Activated T-cell treated with anti-CD3 and anti-CD28 coated beads for 48 hours (primary cell): ENCODE measurements at regions not wholly inside any gene's neighbourhood (a gene's known extent, or its start where the extent isn't known, plus 50 kb on each side); places are given as distances from the start of the nearest gene placed in this dataset.

Experiments
- DNase-seq: peaks from one replicate; pipeline ENCODE4 v3.0.0-alpha.2; 2020; ENCODE audit warnings: low read depth

DNA sequence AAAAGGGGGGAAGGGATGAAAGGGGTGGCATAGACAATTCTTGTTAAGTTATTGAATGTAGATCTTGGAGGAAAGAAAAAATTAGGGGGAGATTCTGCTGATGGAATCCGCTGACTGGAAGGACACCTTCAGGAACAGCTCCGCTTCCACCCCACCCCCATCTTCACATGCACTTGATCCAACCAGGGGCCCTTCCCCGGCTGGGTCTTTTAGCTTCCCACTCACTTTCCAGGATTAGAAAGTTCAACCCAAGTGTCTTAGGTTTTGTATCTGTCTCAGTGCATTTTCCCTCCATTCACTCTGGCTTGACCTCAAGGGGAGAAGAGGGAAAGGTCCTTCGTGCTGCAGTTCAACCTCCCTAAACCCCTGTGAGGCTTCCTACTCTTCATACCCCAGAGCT lies 141.4 kb downstream of the IRS2 start:
- no peak for DNase-seq

DNA sequence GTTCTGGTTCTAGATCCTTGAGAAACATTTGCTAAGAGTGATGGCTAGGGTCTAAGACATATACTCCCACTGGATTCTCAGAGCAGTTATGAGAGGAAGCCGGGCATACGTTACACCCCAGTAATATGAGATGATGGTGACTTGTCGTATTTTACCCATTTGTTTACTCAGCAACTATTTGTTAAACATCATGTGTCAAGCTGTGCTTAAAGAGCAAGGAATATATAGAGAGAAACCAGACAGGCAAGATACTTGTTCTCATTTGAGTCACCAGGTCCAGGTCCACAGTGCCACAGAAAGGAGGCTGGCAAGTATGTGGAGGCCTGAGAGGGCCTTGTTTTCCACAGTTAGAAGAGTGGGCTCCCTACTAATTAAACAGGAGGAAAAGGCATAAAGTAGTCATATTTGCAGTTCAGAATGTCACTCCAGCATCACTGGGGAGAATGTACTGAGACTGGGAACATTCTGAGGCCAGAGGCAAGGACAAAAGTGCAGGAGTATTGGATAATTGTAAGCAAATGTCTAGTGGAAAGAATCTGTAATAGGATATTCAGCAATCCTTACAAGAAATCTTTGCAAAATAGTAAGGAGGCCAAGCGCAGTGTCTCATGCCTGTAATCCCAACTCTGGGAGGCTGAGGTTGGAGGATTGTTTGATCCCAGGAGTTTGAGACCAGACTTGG lies 142.2 kb downstream of the IRS2 start:
- DNase-seq = no peak

DNA sequence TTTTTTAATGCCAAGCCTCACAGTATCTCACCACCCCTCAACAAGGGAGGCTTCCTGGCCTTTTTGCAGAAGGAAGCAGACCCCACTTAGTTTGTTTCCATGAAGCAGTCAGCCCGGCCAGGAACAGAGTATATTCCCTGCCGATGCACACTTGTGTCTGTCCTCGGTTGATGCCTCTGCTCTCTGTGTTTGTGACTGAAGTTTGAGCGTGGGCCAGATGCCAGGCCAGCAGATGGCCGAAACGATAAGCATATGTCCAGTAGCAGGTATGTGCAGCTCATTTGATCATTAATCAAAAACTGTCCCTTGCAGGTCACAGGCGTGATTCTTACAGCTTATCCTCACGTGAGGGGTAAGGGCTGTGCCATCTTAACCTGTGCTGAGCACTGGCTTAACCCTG lies 144.0 kb downstream of the IRS2 start:
- DNase-seq = no peak

DNA sequence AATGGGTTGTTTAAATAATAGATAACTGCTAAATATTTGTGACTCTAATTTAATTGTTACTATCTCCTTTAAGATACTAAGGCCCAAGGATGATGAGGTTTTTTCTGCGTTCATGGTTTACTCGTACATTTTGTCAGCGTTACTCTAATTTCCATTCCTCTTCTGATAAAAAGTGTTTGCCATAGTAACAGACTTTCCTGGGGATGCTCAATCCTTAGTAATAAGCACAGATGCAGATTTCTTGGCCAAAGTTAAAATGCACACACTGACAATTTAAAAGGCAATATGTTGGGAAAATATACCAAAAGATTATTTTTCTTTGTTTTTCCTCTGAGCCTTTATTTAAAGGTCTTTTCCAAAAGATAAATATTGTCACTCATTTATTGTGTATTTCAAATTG lies 149.6 kb downstream of the IRS2 start:
- no peak for DNase-seq

DNA sequence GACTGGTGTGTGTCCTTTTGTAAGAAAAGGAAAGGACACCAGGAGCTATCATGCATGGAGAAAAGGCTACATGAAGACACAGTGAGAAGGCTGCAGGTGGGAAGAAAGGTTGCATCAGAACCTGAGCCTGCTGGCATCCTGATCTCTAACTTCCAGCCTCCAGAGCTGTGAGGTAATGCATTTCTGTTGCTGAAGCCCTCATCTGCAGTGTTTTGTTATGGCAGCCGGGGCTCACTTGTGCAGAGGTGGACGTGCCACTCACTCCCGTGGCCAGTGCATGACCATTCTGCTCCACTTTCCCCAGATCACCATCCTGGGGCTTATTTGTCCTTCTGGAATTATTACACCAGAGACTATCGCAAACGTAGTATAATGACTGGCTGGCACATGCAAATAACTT lies 155.3 kb downstream of the IRS2 start:
- DNase-seq = no peak

DNA sequence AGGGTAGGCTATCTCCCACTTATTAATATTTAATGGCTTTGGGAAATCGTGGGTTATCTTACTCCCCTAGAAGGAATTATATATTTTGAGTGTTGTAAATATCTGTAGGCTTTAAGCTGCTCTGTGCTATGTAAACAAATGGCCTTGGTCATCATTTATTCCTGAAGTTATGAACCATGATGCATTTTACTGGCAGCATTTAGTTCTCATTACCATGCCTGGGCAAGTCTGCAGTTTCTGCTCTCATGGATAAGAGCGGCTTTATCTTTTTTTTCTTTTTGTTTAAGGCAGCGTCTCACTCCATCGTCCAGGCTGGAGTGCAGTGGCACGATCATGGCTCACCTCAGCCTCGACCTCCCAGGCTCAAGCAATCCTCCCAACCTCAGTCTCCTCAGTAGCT lies 156.1 kb downstream of the IRS2 start:
- no peak for DNase-seq

DNA sequence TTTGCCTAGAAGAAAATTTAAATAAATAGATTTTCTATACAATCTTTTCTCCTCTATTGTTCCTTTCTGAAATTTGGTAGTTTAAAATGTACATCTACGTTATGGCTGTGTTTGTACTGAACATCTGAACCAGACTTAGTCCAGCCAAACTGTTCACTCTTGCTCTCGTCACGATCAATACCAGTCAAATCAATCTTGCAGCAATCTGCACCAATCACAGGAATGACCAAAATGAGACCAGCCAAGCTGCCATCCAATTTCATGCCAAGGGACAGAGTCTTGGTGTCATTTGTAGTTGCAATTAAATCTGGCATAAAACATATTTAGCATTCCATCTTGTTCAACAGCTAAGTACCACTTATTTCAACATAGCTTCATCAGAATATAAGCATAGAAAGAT lies 156.6 kb downstream of the IRS2 start:
- no peak for DNase-seq

DNA sequence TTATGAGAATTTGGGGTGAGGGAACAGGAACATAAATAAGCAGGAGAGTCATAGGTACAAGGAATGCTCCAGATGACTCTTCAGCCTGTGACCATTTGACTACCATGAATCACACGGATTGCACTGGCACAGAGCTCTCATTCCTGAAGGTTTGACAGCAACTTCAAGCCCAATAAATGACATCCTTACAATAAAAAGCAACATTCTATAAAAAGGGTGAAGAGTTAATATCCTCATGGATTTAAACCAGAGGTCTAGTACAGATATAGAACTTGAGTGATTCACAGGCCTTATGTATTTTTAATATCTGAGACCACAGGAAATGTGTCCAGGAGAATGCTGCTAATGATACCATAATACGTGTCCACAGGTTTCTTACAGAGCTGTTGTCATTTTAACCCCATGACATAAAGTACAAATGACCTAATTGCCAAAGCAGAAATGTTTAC lies 158.1 kb downstream of the IRS2 start:
- DNase-seq = no peak

DNA sequence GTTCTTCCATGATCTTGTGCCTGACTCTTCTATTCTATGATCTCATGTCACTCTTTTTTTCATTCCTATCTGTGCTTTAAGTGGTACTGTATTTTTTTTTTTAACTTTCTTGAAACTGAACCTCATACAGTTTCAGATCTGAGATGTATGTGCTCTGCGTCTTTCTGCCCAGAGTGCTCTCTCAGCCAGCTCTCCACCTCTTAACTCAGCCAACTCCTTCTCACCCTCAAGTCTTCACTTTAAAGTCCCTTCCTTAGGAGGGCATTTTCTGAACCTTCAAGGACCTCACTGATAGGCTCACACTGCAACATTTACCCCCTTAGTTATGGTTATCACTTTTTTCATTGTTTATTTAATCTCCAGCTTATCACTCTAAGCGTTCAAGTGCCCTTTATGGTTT lies 158.7 kb downstream of the IRS2 start:
- DNase-seq = no peak

DNA sequence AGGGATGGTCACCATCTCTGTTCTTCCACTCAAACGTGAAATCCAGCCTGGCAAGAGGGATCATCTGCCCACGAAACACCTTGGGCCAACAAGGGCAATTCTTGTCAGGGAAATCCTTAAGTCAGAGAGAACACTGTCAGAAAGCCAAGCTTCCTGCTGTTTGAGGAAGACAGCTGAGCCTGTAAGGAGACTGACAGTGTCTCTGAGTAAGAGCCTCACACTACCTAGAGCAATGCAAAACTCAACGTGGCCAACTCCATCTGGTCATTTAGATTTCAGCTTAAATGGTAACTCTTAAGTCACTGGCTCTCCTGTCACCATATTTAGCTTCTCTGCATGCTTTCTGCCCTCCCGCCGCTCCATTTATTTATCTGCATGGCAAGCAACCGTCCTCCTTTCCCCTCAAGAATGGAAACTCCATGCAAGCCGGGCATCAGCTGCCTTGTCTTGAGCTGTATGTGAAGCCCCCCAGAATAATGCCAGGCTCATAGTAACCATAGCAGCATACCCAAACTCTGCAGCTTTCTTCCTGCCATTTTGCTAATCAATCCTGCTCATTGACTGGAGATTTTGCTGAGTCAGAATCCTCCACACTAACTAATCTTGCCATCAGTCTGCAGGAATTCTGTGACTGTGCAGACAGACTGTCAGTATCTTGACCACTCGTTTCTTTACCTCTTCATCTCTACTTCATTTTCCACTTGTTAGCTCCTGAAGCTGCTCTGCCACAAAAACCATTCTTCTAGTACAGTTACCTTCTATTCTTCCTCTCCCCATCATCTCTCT lies 159.8 kb downstream of the IRS2 start:
- no peak for DNase-seq

DNA sequence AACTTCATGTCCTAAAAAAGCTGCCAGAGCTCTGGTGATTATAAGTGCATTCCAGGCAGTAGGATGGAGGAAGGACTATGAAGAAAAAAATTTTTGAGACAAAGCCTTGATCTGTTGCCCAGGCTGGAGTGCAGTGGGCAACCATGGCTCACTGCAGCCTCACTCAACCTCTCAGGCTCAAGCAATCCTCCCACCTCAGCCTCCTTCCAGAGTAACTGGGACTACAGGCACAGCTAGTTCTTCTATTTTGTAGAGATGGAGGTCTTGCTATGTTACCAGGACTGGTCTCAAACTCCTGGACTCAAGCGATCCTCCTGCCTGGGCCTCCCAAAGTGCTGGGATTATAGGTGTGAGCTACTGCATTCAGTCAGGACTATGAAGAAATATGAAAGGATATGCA lies 161.2 kb downstream of the IRS2 start:
- DNase-seq = no peak

DNA sequence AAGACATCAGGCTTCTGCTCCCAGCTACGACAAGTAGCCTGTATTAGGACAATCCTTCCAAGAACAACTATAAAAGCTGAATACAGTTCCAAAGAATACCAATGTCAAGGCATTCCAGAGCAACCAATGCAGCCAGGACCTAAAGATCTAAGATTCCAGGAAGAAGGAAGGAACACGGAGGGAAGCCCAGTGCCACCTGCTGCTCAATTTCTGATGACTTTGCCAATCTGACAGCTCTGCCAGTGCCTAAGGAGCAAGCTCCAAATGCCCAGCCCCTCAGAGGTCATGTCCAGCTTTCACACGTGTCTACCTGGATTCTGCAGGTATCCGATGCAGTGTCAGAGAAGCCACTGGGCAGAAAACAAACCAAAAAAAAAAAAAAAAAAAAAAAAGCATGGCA lies 164.4 kb downstream of the IRS2 start:
- no peak for DNase-seq

DNA sequence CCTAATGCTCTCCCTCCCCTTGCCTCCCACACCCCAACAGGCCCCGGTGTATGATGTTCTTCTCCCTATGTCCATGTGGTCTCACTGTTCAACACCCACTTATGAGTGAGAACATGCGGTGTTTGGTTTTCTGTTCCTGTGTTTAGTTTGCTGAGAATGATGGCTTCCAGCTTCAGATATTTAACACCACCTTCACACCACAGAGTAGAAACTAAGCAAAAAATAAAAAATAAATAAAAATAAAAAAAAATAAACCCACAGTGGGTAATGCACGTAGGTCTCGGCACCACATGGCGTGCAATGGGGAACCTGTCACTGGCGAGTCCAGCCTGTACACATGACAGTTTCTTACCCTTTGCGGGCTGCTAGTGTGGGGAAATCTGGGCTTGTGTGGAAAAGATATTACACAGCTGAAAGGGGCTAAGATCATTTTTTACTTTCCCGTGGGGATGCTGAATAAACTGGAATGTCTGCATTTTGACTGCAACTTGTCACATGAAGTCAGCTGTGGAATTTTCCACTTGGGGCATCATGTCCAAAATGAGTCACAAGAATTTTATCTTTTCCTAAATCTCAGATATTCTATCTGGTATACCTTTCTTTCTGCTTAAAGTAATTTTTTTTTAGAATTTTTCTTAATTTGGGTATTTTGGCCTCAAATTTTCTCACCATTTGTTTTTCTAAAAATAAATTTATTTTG lies 170.5 kb downstream of the IRS2 start:
- DNase-seq = no peak

DNA sequence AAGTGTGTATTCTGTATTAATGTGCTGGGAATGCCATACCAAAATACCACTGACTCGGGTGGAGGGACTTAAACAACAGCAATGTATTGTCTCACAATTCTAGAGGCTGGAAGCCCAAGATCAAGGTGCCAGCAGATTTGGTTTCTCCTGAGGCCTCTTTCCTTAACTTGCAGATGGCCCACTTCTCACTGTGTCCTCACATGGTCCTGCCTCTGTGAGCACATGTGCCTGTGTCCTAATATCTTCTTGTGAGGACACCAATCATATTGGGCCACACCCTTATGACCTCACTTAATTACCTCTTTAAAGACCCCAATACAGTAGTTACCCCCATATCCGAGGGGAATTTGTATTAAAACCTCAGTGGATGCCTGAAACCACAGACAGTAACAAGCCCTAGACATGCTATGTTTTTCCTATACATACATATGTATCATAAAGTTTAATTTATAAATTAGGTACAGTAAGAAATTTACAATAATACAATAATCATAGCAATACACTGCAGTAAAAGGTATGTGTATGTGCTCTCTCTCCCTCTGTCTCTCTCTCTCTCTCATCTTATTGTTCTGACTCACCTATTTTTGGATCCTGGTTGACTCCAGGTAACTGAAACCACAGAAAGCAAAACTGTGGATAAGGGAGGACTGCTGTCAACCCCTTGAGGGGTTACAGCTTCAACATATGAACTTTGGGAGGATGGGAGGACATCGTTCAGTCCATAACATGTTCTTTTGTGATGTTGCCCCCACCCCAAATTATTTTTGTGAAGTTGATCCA lies 174.3 kb downstream of the IRS2 start:
- DNase-seq = no peak

DNA sequence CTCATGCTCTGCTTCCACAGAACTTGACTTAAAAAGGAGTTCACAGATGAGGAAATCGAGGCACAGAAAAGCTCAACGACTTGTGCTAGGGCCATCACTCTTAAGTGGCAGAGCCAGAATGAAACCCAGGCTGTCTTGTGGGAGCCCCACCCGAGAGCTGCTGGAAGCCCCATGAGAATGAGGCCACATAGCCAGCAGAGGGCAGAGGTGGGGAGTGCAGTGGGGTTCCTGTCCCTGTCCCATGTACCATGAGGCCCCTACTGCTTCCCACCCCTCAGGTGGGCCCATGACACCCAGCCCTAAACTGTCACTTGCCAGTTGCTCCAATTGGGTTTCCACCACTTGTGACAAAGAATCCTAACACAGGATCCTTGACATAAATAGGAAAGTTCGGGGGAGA lies 175.9 kb downstream of the IRS2 start:
- peak; percentile 9 for DNase-seq

DNA sequence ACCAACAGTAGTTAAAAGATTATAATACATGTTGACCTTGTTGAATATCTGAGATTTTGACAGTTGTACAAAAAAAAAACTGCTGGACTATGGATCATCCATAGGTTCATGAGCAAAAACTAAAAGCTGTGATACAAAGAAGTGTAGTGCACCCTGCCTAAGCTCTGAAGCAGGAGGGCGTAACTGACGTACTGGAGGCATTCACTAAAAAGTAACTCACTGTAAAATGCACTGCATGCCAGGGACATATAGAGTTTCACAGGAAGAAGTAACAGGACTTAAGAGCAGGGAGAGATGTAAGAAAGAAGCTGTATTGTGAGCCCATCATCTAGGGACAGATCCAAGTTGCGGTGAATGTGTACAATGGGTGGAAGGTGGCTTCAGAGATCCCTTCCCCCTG lies 177.9 kb downstream of the IRS2 start:
- DNase-seq = no peak

DNA sequence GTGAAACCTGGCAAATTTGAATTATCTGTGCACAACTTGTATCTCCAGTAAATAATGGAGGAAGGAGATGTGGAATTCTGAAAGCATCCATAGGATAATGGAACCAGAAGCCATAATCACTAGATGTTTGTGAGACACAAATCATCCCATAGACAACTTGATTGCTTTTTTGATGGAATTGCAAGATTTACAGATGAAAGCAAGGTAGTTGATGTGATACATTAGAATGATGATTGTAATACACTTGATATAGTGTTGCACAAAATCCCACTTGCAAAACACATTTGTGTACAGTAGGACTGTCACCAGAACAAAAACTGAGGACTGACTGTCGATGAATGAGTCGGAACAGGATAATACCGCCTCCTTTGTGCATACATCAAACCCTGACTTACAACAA lies 178.3 kb downstream of the IRS2 start:
- no peak for DNase-seq

DNA sequence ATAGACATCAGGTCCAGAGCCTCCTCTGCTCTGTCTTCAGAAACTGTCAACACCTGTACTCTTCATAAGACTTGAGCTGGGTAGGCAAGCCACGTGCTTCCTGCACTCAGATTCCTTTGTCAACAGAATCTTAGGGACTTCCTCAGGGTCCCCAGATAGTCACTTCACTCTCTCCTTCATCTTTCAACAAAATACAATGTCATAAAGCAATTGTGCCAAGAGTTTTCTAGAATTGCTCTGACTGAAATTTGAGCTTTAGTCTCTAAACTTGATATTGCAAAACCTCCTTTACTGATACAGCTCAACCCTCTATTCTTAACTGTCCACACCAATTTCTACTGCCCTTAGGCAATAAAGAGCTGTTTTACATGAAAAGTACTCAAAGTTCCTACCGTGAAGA lies 179.9 kb downstream of the IRS2 start:
- DNase-seq = no peak

DNA sequence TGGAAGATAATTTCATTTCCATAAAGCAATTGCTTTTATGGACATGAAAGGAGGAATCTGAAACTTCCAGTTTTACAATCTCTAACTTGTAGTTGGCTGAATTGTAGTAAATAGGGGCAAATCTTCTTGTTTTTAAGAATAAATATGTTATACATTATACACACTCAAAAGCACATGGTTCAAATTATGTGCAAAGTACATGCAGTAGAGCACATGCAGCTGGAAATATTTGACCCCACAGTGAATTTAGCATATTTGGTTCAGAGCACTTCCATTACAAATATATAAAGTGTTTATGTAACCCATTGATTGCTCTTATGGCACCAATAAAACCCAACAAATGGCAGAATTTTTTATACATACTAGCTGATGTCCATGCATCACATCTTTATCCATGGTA lies 180.5 kb downstream of the IRS2 start:
- no peak for DNase-seq

DNA sequence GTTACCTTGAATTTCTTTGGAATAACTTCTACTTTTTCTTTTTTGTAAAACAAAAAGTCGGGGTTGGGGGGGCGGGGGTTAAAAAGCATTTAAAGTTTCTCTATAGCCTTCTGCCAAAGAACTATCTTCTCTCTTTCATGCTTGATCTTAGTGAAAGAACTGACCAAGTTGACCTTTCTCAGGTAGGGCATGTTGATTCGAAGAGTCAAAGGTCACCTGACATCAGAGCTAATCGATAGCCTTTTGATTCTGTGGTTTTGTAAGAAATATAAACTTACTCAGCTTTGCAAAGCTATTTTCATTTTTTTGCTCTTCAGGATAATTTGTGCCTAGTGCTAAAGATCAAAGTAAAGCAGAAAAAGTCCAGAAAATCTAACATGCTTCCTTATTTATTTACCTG lies 181.5 kb downstream of the IRS2 start:
- no peak for DNase-seq

DNA sequence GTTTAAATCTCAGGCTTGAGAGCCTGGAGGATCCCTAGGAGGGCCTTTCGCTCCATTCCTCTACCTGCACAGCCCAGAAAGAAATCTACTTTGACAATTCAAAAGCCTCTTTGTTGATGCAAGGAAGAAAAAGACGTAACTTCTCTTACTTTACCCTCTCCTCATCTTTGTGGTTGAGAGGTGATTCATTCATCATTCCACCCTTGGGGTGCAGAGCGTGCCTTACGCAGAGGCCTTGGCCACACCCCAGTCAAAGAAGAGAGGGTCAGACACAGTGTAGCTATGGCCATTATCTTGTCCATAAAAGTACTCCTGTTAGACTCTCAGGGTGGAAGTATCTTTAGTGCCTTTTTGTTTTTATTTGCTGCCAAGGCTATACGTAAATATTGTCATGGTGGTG lies 184.0 kb downstream of the IRS2 start:
- no peak for DNase-seq

DNA sequence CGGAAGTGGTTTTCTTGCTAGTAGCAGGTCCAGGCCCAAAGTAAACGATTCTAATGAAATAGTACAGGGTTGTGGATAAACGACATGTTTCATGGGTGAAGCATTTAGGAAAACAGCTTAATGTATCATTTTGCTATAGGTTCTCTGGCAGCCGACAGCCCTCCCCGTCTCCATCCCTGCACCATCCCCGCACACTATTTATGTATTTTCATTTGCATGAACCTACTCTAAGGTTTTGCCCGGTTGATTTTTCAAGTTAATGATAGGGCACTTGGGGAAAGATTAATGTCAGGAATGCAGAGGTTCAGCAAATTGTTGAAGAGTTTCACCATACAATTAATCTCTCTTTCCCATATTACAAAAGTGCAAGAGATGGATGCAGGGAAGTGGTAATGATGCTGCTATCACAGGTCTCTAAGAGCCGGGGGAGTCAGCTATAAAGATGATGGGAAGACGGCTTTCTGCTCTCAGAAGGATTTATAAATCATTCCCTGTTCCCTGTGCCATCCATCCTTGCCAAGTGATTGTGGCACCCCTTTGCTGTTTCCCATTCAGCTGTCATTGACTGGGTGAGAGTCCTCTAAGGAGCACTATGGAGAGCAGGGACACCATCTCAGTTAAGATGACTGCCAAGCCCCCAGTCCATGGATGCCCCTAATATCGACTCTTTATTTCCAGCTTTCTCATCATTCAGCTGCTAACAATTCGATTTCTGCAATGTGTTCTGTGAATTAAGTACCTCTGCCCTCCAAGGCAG lies 186.3 kb downstream of the IRS2 start:
- DNase-seq = no peak
